IMR-90 (cell line): ENCODE measurements at regions not wholly inside any gene's neighbourhood (a gene's known extent, or its start where the extent isn't known, plus 50 kb on each side); places are given as distances from the start of the nearest gene placed in this dataset.

Experiments used
- ATAC-seq: fragments of 200-7000 bp; cut with Tn5 transposase; 2 replicates; pipeline ENCODE4 v1.9.1; 2020; ENCODE audit warnings: low read depth, mild to moderate bottlenecking, moderate library complexity
- BruUV-seq: library from RNA; stranded (reverse); fragments of 400-500 nt; replicated peaks from 2 replicates; lab custom pipeline; 2021; lab: Mats Ljungman, UMichigan
- CTCF ChIA-PET: fragments of 300-600 bp; formaldehyde crosslinking; extraction: SDS; loops from one replicate; lab custom pipeline; 2021; ENCODE audit warnings: antibody characterized with exemption; lab: Yijun Ruan, JAX
- POLR2A ChIA-PET: fragments of 300-600 bp; sonication (Branson Sonifier 250); formaldehyde crosslinking; loops from one replicate; lab custom pipeline; 2022; ENCODE audit warnings: antibody characterized with exemption; ENCODE audit not compliant: unreplicated experiment; lab: Charles Lee
- DNase-seq: peaks from one replicate; pipeline ENCODE4 v3.0.0; 2013
- H2AFZ ChIP-seq: replicated peaks from 2 replicates; pipeline ENCODE3; 2013; ENCODE audit warnings: low read length, mild to moderate bottlenecking; ENCODE audit not compliant: poor library complexity
- H2AK5ac ChIP-seq: 2 replicates; pipeline ENCODE4 v1.6.1; 2013; ENCODE audit warnings: low read depth, low read length, inconsistent platforms
- H2AK9ac ChIP-seq: replicated peaks from 2 replicates; pipeline ENCODE3; 2013; ENCODE audit warnings: mild to moderate bottlenecking, low read depth, low read length, moderate library complexity; ENCODE audit not compliant: poor library complexity
- H2BK120ac ChIP-seq: 2 replicates; pipeline ENCODE4 v1.6.1; 2013; ENCODE audit warnings: low read depth, low read length, inconsistent platforms
- H2BK15ac ChIP-seq: 3 replicates; pipeline ENCODE4 v1.6.1; 2013; ENCODE audit warnings: low read depth, low read length, inconsistent platforms
- H2BK20ac ChIP-seq: 2 replicates; pipeline ENCODE4 v1.6.1; 2013; ENCODE audit warnings: low read depth, mild to moderate bottlenecking, inconsistent platforms, low read length, moderate library complexity
- H2BK5ac ChIP-seq: 2 replicates; pipeline ENCODE4 v1.6.1; 2013; ENCODE audit warnings: mild to moderate bottlenecking, low read depth, low read length, inconsistent platforms; ENCODE audit not compliant: poor library complexity, severe bottlenecking
- H3K14ac ChIP-seq: replicated peaks from 2 replicates; pipeline ENCODE4 v1.6.1; 2013; ENCODE audit warnings: low read depth, low read length, inconsistent platforms
- H3K18ac ChIP-seq: 2 replicates; pipeline ENCODE4 v1.6.1; 2013; ENCODE audit warnings: low read depth, low read length, control low read depth
- H3K23ac ChIP-seq: 2 replicates; pipeline ENCODE4 v1.6.1; 2013; ENCODE audit warnings: low read depth, low read length, inconsistent platforms
- H3K27ac ChIP-seq: 2 replicates; pipeline ENCODE4 v1.5.1; 2013; ENCODE audit warnings: mild to moderate bottlenecking, control low read depth, low read length; ENCODE audit not compliant: insufficient read depth
- H3K27me3 ChIP-seq: 2 replicates; pipeline ENCODE4 v1.6.1; 2013; ENCODE audit warnings: low read length; ENCODE audit not compliant: control insufficient read depth, insufficient read depth
- H3K36me3 ChIP-seq: 2 replicates; pipeline ENCODE4 v1.6.1; 2013; ENCODE audit warnings: low read length, mixed read lengths; ENCODE audit not compliant: control insufficient read depth, insufficient read depth
- H3K4ac ChIP-seq: 2 replicates; pipeline ENCODE4 v1.6.1; 2013; ENCODE audit warnings: low read depth, low read length, inconsistent platforms
- H3K4me1 ChIP-seq: 2 replicates; pipeline ENCODE4 v1.6.1; 2013; ENCODE audit warnings: low read length, mixed read lengths; ENCODE audit not compliant: control insufficient read depth, insufficient read depth
- H3K4me2 ChIP-seq: 2 replicates; pipeline ENCODE4 v1.6.1; 2013; ENCODE audit warnings: low read depth, mild to moderate bottlenecking, control low read depth, low read length, moderate library complexity
- H3K4me3 ChIP-seq: 2 replicates; pipeline ENCODE4 v1.5.1; 2013; ENCODE audit warnings: low read depth, mild to moderate bottlenecking, control low read depth, low read length, moderate library complexity; ENCODE audit not compliant: insufficient read depth
- H3K56ac ChIP-seq: 2 replicates; pipeline ENCODE4 v1.6.1; 2013; ENCODE audit warnings: low read length, inconsistent platforms; ENCODE audit not compliant: insufficient read depth; ENCODE audit errors: extremely low read depth
- H3K79me1 ChIP-seq, 2 experiments: 2 replicates each; pipeline ENCODE4 v1.6.1; 2013; ENCODE audit warnings: low read length in 2 of 2, inconsistent platforms in 1 of 2, low read depth in 1 of 2
- H3K9ac ChIP-seq: 2 replicates; pipeline ENCODE4 v1.6.1; 2013; ENCODE audit warnings: low read depth, low read length, control low read depth
- H3K9me1 ChIP-seq: 2 replicates; pipeline ENCODE4 v1.6.1; 2013; ENCODE audit warnings: low read length, inconsistent platforms; ENCODE audit not compliant: insufficient read depth
- H3K9me3 ChIP-seq: 2 replicates; pipeline ENCODE4 v1.6.1; 2013; ENCODE audit warnings: low read length; ENCODE audit not compliant: control insufficient read depth, insufficient read depth
- H4K20me1 ChIP-seq: 2 replicates; pipeline ENCODE4 v1.6.1; 2013; ENCODE audit warnings: low read length, inconsistent platforms; ENCODE audit not compliant: insufficient read depth
- H4K5ac ChIP-seq: 2 replicates; pipeline ENCODE4 v1.6.1; 2013; ENCODE audit warnings: mild to moderate bottlenecking, low read depth, low read length, control low read depth
- H4K8ac ChIP-seq, 2 experiments: 2 replicates each; pipeline ENCODE4 v1.6.1; 2013; ENCODE audit warnings: low read depth in 2 of 2, low read length in 2 of 2, control low read depth in 1 of 2, inconsistent platforms in 1 of 2
- H4K91ac ChIP-seq: 2 replicates; pipeline ENCODE4 v1.6.1; 2013; ENCODE audit warnings: low read depth, low read length, inconsistent platforms; ENCODE audit not compliant: insufficient read depth
- BHLHE40 ChIP-seq: fragments of 150-350 bp; IDR thresholded peaks from 2 replicates; pipeline ENCODE4 v1.6.1; 2016; ENCODE audit warnings: mild to moderate bottlenecking, low read depth, low read length
- CEBPB ChIP-seq: IDR thresholded peaks from 2 replicates; pipeline ENCODE4 v1.6.1; 2012; ENCODE audit warnings: low read depth, low read length, improper control_type of control experiment
- CHD1 ChIP-seq: IDR thresholded peaks from 2 replicates; pipeline ENCODE4 v1.6.1; 2012; ENCODE audit warnings: low read depth, low read length, improper control_type of control experiment
- CTCF ChIP-seq: conservative IDR thresholded peaks from 2 replicates; pipeline ENCODE4 v1.5.1; 2012; ENCODE audit warnings: mild to moderate bottlenecking, low read depth, low read length, improper control_type of control experiment
- ELK1 ChIP-seq: fragments of 150-350 bp; IDR thresholded peaks from 2 replicates; pipeline ENCODE4 v1.6.1; 2016; ENCODE audit warnings: low read depth, mild to moderate bottlenecking, low read length, moderate library complexity, borderline replicate concordance
- FOS ChIP-seq: fragments of 150-350 bp; IDR thresholded peaks from 2 replicates; pipeline ENCODE4 v1.6.1; 2016; ENCODE audit warnings: low read depth, low read length
- MAFK ChIP-seq: IDR thresholded peaks from 2 replicates; pipeline ENCODE4 v1.6.1; 2012; ENCODE audit warnings: low read depth, low read length, improper control_type of control experiment
- MAZ ChIP-seq: IDR thresholded peaks from 2 replicates; pipeline ENCODE4 v1.6.1; 2012; ENCODE audit warnings: low read depth, mild to moderate bottlenecking, low read length, improper control_type of control experiment, moderate library complexity, borderline replicate concordance
- MXI1 ChIP-seq: IDR thresholded peaks from 2 replicates; pipeline ENCODE4 v1.6.1; 2012; ENCODE audit warnings: low read depth, mild to moderate bottlenecking, low read length, moderate library complexity, borderline replicate concordance
- NFE2L2 ChIP-seq: fragments of 150-350 bp; IDR thresholded peaks from 2 replicates; pipeline ENCODE4 v1.6.1; 2016; ENCODE audit warnings: low read depth, mild to moderate bottlenecking, low read length
- POLR2A ChIP-seq: IDR thresholded peaks from 2 replicates; pipeline ENCODE4 v1.6.1; 2012; ENCODE audit warnings: mild to moderate bottlenecking, low read depth, low read length
- RAD21 ChIP-seq: IDR thresholded peaks from 2 replicates; pipeline ENCODE4 v1.6.1; 2012; ENCODE audit warnings: low read length, improper control_type of control experiment
- RCOR1 ChIP-seq: IDR thresholded peaks from 2 replicates; pipeline ENCODE4 v1.6.1; 2012; ENCODE audit warnings: mild to moderate bottlenecking, low read length, improper control_type of control experiment; ENCODE audit not compliant: insufficient replicate concordance
- RFX5 ChIP-seq: IDR thresholded peaks from 2 replicates; pipeline ENCODE4 v1.8.0; 2012; ENCODE audit warnings: low read depth, mild to moderate bottlenecking, low read length, moderate library complexity
- SMC3 ChIP-seq: fragments of 150-350 bp; IDR thresholded peaks from 2 replicates; pipeline ENCODE4 v1.6.1; 2016; ENCODE audit warnings: low read depth, mild to moderate bottlenecking, antibody characterized with exemption, low read length, moderate library complexity
- WGBS, 2 experiments: methylation state at CpG; one replicate each; pipeline versions ENCODE4 v1.1.5 to v1.1.7; 2013; ENCODE audit warnings: missing lambda C conversion rate in 2 of 2; ENCODE audit not compliant: insufficient read length in 1 of 2; ENCODE audit errors: extremely low coverage in 2 of 2; 5-methylcytosine and 5-hydroxymethylcytosine counted together
- dilution Hi-C: fragments of 300-500 bp; cut with HindIII; formaldehyde crosslinking; loops from one replicate; pipeline ENCODE4 v1.14.3; 2018; ENCODE audit warnings: low sequenced_read_pairs; ENCODE audit not compliant: unreplicated experiment
- in situ Hi-C: fragments of 300-500 bp; cut with MboI; formaldehyde crosslinking; loops from 3 replicates; pipeline ENCODE4 v1.14.3; 2019; ENCODE audit warnings: low sequenced_read_pairs, inconsistent platforms, mixed read lengths
- intact Hi-C: fragments of 100-400 bp; cut with micrococcal nuclease; formaldehyde crosslinking; loops from 2 replicates; pipeline ENCODE4 v1.10.0; 2022
- TF ChIP-seq, protein P1 (sequence below): fragments of 150-350 bp; IDR thresholded peaks from 2 replicates; pipeline ENCODE4 v1.6.1; 2017; ENCODE audit warnings: mild to moderate bottlenecking, antibody characterized with exemption, low read length, low read depth

DNA sequence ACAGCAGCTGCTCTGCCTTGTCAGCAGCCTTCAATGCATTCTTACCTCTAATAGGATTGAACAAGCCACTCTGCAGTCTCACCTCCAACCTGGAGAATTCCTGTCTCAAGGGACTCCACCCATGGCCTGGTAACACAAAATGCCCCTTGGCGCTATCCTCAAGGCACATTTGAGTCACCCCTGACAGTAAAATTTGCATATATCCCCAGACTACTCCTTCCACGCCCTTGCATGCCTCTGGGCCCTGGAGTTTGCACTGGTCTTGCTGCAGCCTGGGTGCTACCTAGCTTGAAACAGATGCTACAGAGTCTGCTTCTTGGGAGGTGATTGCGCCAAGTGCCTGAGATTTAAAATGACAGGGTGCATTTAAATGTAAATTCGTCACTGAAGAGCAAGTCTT, 391.4 kb upstream of the MAF start:
- Histone ChIP-seq H2BK5ac (no peak overlapping the region), H2BK120ac (no peak overlapping the region), H3K36me3 (no peaks in the 10 kb centered on the region), H3K4me2 (no peak overlapping the region), H3K9me3 (peaks cover 4% of the 10 kb centered on the region; the same call in 1 of the 2 replicates), H2BK20ac (no peak overlapping the region), H3K4ac (no peak overlapping the region), H2AFZ (no peak overlapping the region), H3K27ac (no peak overlapping the region), H2AK5ac (no peak overlapping the region), H3K9me1 (no peaks in the 10 kb centered on the region), H3K27me3 (no peaks in the 10 kb centered on the region), H3K79me1 (no peaks in the 10 kb centered on the region), H3K23ac (no peak overlapping the region), H3K4me1 (no peaks in the 10 kb centered on the region), H4K20me1 (no peaks in the 10 kb centered on the region), H4K91ac (no peak overlapping the region), H2AK9ac (no peak overlapping the region), H4K5ac (no peak overlapping the region), H3K4me3 (no peak overlapping the region), H3K14ac (no peak overlapping the region), H2BK15ac (no peak overlapping the region), H3K9ac (no peak overlapping the region), H3K56ac (no peak overlapping the region), H3K18ac (no peak overlapping the region), H4K8ac (no peak overlapping the region)
- DNase-seq (no peak), ATAC-seq (no peak)
- no CpG with 5 or more reads among the region's 4 CpGs for WGBS, 2 experiments
- dilution Hi-C loops (no loop called here), intact Hi-C loops (no loop called here), in situ Hi-C loops (loop anchor here (10.0 kb wide), 1 partner anchor 383 kb away; no protein-coding TSS in a partner anchor)
- POLR2A ChIA-PET, result no interaction called here
- TF ChIP-seq CTCF (no peak), RCOR1 (no peak), CHD1 (no peak), NFE2L2 (no peak), CEBPB (no peak), RFX5 (no peak), ELK1 (no peak), SMC3 (no peak), MXI1 (no peak), FOS (no peak), POLR2A (no peak), MAFK (no peak), RAD21 (no peak), MAZ (no peak), BHLHE40 (no peak)
- TF ChIP-seq, protein P1, sequence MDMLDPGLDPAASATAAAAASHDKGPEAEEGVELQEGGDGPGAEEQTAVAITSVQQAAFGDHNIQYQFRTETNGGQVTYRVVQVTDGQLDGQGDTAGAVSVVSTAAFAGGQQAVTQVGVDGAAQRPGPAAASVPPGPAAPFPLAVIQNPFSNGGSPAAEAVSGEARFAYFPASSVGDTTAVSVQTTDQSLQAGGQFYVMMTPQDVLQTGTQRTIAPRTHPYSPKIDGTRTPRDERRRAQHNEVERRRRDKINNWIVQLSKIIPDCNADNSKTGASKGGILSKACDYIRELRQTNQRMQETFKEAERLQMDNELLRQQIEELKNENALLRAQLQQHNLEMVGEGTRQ, result no peak
- BruUV-seq, result no TSS peak
- CTCF ChIA-PET, result no interaction called here
